GM23338 (cell line): ENCODE measurements at regions not wholly inside any gene's neighbourhood (a gene's known extent, or its start where the extent isn't known, plus 50 kb on each side); places are given as distances from the start of the nearest gene placed in this dataset.

ENCODE experiments used
- EZH2phosphoT487 ChIP-seq: fragments of 200-600 bp; sonication (generic); IDR thresholded peaks from one replicate; pipeline ENCODE4 v1.8.1; 2018; ENCODE audit warnings: antibody characterized with exemption; ENCODE audit not compliant: unreplicated experiment
- JUNB ChIP-seq: IDR thresholded peaks from one replicate; pipeline ENCODE4 v1.6.1; 2016; ENCODE audit warnings: antibody characterized with exemption; ENCODE audit not compliant: unreplicated experiment
- REST ChIP-seq: IDR thresholded peaks from one replicate; pipeline ENCODE4 v1.6.1; 2018; ENCODE audit warnings: antibody characterized with exemption; ENCODE audit not compliant: unreplicated experiment
- ZNF114 ChIP-seq: fragments of 250-450 bp; sonication (Bioruptor Pico); IDR thresholded peaks from 2 replicates; pipeline ENCODE4 v1.5.0; 2020; ENCODE audit warnings: mild to moderate bottlenecking, moderate library complexity
- ZNF331 ChIP-seq: fragments of 250-450 bp; sonication (Bioruptor Pico); IDR thresholded peaks from 2 replicates; pipeline ENCODE4 v1.5.0; 2020; ENCODE audit warnings: low read depth, mild to moderate bottlenecking, moderate library complexity
- ZNF462 ChIP-seq: fragments of 250-450 bp; sonication (Bioruptor Pico); IDR thresholded peaks from 2 replicates; pipeline ENCODE4 v1.5.0; 2020; ENCODE audit warnings: mild to moderate bottlenecking, moderate library complexity

- TF ChIP-seq ZNF462 (no peak), ZNF114 (CRISPR knock-in tag) (no peak), REST (no peak), JUNB (no peak), ZNF331 (CRISPR knock-in tag) (no peak), EZH2phosphoT487 (no peak)
Measured at GRCh38 chr15:26051761-26052675, 188.9 kb upstream of the ATP10A start (continued).
